Nephron progenitor cell (in vitro differentiated cells): ENCODE measurements at regions not wholly inside any gene's neighbourhood (a gene's known extent, or its start where the extent isn't known, plus 50 kb on each side); places are given as distances from the start of the nearest gene placed in this dataset.

Experiments
- DNase-seq: peaks from one replicate; pipeline ENCODE4 v3.0.0; 2021
- H3K27ac Mint-ChIP-seq: 2 replicates; pipeline ENCODE4 v1.8.0; 2021; ENCODE audit warnings: mild to moderate bottlenecking, moderate library complexity, mixed read lengths
- H3K27me3 Mint-ChIP-seq: 2 replicates; pipeline ENCODE4 v1.8.0; 2021; ENCODE audit warnings: mild to moderate bottlenecking, low read depth, mixed read lengths; ENCODE audit not compliant: poor library complexity
- H3K36me3 Mint-ChIP-seq: 2 replicates; pipeline ENCODE4 v1.8.0; 2021; ENCODE audit warnings: low read depth, mixed read lengths
- H3K4me1 Mint-ChIP-seq: 2 replicates; pipeline ENCODE4 v1.8.0; 2021; ENCODE audit warnings: mixed read lengths
- H3K4me3 Mint-ChIP-seq: 2 replicates; pipeline ENCODE4 v1.8.0; 2021; ENCODE audit warnings: mild to moderate bottlenecking, moderate library complexity, mixed read lengths
- H3K9me3 Mint-ChIP-seq: 2 replicates; pipeline ENCODE4 v1.8.0; 2021; ENCODE audit warnings: mild to moderate bottlenecking, moderate library complexity, mixed read lengths
- CTCF ChIP-seq: fragments of 200-600 bp; sonication (generic); IDR thresholded peaks from 2 replicates; pipeline ENCODE4 v1.5.0; 2021; ENCODE audit warnings: antibody characterized with exemption

- DNase-seq: no peak
- Mint-ChIP-seq H3K9me3 (no peaks in the 10 kb centered on the region), H3K27ac (no peak overlapping the region), H3K36me3 (no peaks in the 10 kb centered on the region), H3K4me3 (no peak overlapping the region), H3K27me3 (no peaks in the 10 kb centered on the region), H3K4me1 (peaks cover 32% of the 10 kb centered on the region)
- TF ChIP-seq CTCF: no peak
Measured at GRCh38 chr1:209391792-209392191, 191.7 kb upstream of the CAMK1G start.

GRCh38 chr1:209395169-209395568, 188.3 kb upstream of the CAMK1G start:
- Mint-ChIP-seq H3K4me3 (peak overlapping the region; percentile 53), H3K27ac (peak overlapping the region; percentile 17), H3K4me1 (peaks cover 35% of the 10 kb centered on the region), H3K27me3 (no peaks in the 10 kb centered on the region), H3K36me3 (no peaks in the 10 kb centered on the region), H3K9me3 (no peaks in the 10 kb centered on the region)
- no peak for DNase-seq
- no peak for TF ChIP-seq CTCF

GRCh38 chr1:209397371-209397770, 186.1 kb upstream of the CAMK1G start:
- no peak overlapping the region for H3K27ac Mint-ChIP-seq

GRCh38 chr1:209397910-209398309, 185.6 kb upstream of the CAMK1G start:
- H3K4me1 Mint-ChIP-seq: peaks cover 35% of the 10 kb centered on the region
- no peaks in the 10 kb centered on the region for H3K27me3 Mint-ChIP-seq
- TF ChIP-seq CTCF: no peak
- DNase-seq: no peak
- H3K27ac Mint-ChIP-seq: no peak overlapping the region
- H3K36me3 Mint-ChIP-seq: no peaks in the 10 kb centered on the region
- no peaks in the 10 kb centered on the region for H3K9me3 Mint-ChIP-seq
- no peak overlapping the region for H3K4me3 Mint-ChIP-seq

More at GRCh38 chr1:209397371-209397770, 186.1 kb upstream of the CAMK1G start:
- no peak for TF ChIP-seq CTCF
- H3K27me3 Mint-ChIP-seq: no peaks in the 10 kb centered on the region
- H3K4me1 Mint-ChIP-seq: peaks cover 35% of the 10 kb centered on the region
- DNase-seq: no peak
- no peaks in the 10 kb centered on the region for H3K36me3 Mint-ChIP-seq
- no peak overlapping the region for H3K4me3 Mint-ChIP-seq
- H3K9me3 Mint-ChIP-seq: no peaks in the 10 kb centered on the region

GRCh38 chr1:209398313-209398991, 185.1 kb upstream of the CAMK1G start:
- H3K27ac Mint-ChIP-seq: no peak overlapping the region

More at GRCh38 chr1:209398313-209398991, 185.1 kb upstream of the CAMK1G start:
- Mint-ChIP-seq H3K4me1 (peaks cover 35% of the 10 kb centered on the region), H3K27me3 (no peaks in the 10 kb centered on the region), H3K36me3 (no peaks in the 10 kb centered on the region), H3K4me3 (no peak overlapping the region), H3K9me3 (no peaks in the 10 kb centered on the region)
- TF ChIP-seq CTCF: no peak
- DNase-seq: no peak
